T-helper 1 cell treated with Interleukin-12 subunit alpha and Interleukin-12 subunit beta and Interleukin-4 antibody, amounts not matched to agents 30 ng/mL and 1 ng/mL, for 36 hours (primary cell): ENCODE measurements at regions not wholly inside any gene's neighbourhood (a gene's known extent, or its start where the extent isn't known, plus 50 kb on each side); places are given as distances from the start of the nearest gene placed in this dataset.
"Not testable (repeated sequence)": the region's sequence is repeated elsewhere in the genome, so short reads cannot be mapped to it uniquely, and the experiment has no call there.

Source experiments
- intact Hi-C: fragments of 100-400 bp; cut with micrococcal nuclease; formaldehyde crosslinking; loops from one replicate; pipeline ENCODE4 v1.15.1; 2024

DNA sequence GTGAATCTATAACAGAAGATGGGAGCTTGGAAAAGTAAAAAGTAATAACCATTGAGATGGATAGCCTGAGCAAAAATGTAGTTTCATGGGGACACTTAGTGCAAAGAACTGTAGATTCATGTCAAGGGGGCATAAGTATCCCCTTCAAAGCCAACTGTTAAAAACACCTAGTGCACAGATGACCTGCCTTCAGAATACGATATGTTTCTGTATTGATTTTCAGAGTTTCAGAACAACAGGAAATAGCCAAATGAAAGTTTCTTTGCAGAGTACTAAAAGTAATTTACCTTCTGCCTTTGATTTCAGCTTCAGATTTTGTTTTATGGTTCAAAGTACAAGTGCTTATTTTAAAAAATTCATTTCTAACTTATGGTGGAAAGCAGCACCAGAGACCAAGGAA lies 593.1 kb downstream of the TTLL7 start:
- intact Hi-C loops, result not testable (repeated sequence)

DNA sequence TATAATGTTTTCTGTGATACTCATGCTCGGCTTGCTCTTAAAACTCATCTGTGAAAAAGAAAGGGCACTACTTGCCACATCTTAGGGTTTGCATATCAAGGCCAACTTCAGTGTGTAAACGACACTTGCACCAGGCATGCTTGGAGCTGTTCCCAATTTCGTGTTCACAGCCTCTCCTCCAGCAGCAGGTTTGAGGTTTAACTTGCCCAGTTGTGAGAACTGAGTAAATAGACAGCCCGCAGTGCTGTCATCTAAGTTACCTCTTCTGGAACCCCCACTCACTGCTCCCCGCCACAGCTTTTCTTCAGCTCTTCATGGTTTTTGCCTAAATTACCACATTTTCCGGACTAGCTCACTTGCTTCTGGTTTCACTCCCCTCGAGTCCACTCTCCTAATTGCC lies 595.4 kb downstream of the TTLL7 start:
- intact Hi-C loops, result not testable (repeated sequence)

DNA sequence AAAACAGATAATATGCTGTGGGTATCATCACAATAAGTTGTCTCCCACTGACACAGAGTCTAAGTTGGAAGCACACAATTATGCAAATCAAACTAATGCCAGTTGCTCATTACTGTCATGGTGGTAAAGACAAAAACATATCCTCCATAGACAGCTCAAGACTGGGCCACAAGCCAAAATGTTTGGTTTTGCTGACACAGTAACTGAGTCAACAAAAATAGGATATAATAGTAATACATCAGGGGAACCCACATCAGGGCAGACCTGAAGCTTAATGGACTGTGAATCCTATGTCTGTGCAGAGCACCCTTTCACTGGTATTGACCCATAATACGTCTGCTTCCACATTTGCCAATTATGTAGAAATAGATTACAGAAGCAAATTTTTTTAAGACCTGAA lies 597.8 kb downstream of the TTLL7 start:
- intact Hi-C loops, result not testable (repeated sequence)

DNA sequence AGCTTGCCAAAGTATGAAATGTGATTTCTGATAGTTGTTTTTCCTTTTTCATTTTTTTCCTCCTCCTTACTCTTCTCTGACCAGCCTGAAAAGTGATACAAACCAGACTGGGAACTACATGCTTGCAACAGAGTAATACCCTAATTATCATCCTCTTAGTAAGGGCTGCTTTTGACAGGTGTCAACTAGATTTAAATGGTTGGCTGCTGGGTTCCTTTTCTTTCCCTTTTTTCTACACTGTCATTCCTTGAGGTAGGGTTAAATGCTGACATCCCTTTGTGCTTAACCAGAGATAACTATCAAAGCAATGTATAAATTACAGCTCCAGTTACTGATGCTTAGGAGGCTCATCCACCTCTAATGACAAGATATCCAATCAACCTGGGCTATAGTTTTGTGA lies 598.8 kb downstream of the TTLL7 start:
- intact Hi-C loops, result not testable (repeated sequence)

DNA sequence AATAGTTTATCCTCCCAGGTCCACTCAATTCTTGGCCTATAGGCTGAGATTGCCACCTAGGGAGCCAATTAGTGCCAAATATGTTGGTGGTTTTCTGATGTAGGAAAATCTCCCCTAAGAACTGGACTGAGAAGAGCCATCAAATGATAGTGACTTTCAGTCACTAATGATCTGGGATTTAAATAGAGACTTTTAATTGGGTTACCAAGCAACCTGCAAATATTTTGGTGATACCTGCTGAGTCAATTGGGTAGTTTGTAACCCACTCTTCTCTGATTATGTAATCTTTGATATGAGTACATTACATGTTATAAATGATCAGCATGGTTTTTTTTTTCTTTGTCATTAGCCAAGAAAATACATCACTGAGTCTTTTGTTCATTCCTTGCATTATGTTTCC lies 600.8 kb downstream of the TTLL7 start:
- intact Hi-C loops, result not testable (repeated sequence)

DNA sequence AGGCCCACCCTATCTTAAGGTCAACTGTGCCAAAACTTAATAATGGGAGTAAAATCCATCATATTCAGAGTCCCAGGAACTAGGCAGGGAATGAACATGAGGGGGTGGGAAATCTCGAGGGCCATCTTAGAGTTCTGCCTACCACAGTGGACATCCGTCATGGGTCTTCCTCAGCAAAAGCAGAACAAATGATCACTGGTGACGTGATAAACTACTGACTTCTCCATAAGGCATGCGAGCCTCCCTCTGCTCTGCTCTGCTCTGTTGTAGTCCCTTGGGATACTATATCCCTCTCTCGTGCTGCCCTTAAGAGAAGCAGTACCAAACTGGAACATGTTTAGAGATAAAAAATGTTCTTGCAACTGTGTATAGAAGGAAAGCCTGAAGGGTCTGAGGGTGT lies 603.8 kb downstream of the TTLL7 start:
- intact Hi-C loops, result not testable (repeated sequence)

DNA sequence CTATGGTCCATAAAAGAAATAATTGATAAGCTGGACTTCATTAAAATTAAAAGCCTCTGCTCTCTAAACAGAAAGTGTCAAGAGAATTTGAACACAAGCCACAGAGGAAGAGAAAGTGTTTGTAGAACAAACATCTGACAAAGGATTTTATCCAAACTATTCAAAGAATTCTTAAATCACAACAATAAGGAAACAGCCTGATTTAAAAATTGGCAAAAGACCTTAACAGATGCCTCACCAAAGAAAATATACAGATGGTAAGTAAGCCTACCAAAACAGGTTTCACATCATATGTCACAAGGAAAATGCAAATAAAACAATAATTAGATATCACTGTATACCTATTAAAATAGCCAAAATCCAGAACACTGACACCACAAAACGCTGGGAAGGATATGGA lies 612.0 kb downstream of the TTLL7 start:
- intact Hi-C loops, result not testable (repeated sequence)

DNA sequence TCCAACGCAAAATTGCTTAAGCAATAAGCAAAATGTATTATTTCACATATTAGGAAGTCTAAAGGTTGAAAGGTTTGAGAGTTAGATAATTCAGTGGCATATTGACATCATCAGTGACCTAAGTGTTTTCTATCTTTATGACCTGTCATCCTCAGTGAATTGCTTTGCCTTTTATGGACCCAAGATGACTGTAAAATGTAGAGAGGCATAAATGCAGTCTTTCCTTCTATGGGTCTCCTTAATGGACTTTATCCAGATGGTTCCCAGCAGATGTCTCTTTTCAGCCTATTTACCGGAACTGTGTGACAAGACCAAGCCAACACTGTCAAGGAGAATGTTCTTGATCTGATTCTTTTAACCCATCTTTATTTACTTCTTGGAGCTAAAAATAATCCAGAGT lies 615.8 kb downstream of the TTLL7 start:
- intact Hi-C loops, result not testable (repeated sequence)

DNA sequence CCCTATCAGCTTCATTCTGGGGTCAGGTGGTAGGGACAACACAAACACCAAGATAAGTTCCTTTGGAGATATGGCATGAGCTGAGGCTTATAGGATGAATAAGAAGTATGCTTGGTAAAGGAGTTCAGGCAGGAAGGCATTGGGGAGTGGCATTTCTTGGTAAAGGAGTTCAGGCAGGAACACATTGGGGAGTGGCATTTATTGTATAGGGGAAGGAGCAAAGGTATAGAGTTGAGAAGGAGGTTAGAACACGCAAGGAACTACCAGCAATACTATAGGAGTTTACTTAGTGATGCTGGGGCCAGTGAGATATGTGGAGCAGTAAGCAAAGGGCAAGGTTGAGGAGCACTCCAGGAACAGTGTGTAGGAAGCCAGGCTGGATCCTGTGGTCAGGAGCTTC lies 625.9 kb downstream of the TTLL7 start:
- intact Hi-C loops, result not testable (repeated sequence)

DNA sequence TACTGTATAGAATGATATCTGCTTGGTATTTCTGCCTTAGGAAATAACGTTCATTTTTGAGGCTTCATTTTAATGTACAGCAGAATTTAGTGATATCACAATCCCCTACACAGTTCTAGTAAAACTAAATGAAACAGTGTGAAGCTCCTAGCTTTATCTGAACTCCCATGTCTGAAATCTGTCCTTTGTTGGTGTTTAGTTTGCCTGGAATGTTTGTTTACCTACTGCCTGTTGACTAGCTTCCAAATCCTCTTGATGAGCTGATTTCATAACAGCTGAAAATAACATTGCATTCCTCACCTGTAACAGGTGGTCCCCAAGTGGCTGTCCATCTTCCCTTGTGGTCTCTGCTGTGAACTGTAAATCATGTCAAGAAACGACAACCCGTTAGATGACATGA lies 629.1 kb downstream of the TTLL7 start:
- intact Hi-C loops, result not testable (repeated sequence)

DNA sequence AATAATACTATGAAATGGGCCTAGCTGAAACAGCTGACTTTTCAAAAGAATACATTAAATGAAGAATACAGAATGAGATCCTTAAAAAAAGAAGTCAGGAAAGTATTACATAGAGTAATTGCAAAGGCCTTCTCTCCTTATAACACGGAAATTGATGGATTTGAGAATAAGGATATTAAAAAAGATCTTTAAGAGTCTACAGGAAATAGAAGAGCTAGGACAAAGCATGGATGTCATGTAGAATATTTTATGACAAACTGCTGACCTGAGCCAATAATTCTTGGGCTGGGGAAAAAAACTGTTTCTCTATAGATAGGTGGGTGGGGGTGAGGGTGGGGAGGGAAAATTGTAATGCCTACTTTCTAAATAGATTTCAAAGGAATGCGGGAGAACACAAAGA lies 633.6 kb downstream of the TTLL7 start:
- intact Hi-C loops, result not testable (repeated sequence)

DNA sequence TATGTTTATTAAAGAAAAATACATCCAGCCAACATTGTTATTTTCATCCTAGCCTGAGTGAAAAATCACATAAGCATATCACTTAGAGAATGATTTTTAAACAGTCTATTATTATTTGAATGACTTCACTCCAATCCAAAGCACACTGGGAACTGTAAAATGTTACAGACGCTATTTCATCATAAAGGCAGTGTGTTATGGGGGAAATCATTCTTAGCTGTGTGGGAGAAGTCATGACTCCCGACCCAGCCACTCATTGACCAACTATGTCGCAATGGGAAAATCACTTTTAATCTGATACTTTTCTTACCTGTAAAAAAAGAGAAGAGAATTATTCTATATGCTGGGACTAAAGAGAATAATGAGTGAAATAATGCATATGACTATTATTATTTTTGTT lies 653.6 kb downstream of the TTLL7 start:
- intact Hi-C loops, result not testable (repeated sequence)

DNA sequence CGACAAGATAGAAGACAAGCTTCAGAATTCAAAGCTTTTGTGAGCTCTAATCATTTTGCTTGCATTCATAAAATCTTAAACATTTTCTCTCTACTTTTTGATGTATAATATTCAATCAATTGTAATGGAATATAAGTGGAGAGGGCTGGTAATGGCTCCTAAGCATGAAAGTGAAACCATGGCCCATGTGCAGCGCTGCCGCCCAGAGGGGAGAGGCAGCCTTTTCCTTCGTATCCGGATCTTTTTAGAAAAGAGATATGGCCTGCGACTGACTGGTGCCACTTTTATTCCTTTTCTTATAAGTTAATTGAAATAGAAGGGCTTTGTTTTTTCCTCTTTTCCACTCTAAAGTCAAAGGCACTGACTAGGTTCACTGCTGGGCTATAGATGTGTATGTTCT lies 655.2 kb downstream of the TTLL7 start:
- intact Hi-C loops, result not testable (repeated sequence)

DNA sequence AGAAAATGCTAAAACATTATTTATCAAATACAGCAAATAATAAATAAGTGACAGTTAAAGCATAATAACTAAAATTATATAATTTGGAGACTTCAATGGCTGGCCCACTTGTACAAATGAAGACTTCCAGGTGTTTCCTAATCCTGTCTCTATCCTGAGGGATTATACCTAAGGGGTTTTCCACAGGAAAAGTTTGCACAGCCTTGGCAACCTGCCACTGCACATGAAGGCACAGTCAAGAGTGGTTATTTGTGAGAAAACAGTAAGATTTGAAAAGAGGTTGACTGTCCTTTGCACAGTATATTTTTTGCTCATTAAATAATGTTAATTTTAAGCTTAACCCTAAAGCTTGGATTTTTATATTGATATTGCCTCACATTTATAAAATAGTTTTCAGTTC lies 655.9 kb downstream of the TTLL7 start:
- intact Hi-C loops, result not testable (repeated sequence)

DNA sequence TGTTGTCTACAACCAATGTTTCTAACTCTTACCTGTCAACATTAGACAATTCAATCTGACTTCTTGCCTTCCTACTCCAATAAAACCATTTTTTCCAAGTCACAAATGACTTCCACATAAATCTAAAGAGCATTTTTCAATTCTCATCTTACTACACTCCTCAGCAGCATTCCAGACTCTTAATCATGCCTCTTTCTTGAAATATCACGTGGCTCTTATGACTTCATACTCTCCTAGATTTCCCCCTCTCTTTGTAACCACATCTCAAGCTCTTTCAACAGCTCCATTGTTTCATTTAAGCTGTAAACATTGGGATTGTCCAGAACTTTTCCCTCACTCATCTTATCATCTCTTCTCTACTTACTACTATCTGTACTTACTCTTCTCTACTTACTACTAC lies 666.6 kb downstream of the TTLL7 start:
- intact Hi-C loops, result not testable (repeated sequence)

DNA sequence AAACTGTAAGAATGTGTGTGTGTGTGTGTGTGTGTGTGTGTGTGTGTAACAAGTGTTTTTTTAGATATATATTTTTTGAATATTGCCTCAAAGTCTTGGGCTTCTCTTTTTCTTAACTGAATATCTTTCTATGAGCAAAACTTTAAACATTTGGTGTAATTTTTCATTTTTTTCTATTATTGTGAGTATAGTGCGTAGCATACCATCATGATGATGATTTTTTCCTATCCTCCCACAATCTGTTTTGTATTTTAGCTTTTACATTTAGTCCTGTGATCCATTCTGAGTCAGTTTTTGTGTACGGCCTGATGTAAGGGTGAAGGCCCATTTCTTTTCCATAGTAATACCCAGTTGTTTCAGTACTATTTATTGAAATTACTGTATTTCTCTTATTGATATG lies 680.6 kb downstream of the TTLL7 start:
- intact Hi-C loops, result no loop called here

DNA sequence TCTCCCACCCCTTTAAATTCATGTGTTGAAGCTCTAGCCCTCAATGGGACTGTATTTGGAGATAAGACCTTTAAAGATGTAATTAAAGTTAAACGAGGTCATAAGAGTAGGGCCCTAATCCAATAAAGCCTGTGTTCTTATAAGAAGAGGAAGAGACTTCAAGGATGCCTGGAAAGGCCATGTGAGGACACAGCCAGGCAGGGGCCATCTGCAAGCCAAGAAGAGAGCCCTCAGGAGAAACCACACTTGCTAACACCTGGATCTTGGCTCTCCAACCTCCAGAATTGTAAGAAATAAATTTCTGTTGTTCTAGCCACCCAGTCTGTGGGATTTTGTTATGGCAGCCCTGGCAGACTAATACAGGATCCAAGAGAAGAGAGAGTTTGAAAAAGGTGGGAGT lies 683.5 kb downstream of the TTLL7 start:
- intact Hi-C loops, result not testable (repeated sequence)

DNA sequence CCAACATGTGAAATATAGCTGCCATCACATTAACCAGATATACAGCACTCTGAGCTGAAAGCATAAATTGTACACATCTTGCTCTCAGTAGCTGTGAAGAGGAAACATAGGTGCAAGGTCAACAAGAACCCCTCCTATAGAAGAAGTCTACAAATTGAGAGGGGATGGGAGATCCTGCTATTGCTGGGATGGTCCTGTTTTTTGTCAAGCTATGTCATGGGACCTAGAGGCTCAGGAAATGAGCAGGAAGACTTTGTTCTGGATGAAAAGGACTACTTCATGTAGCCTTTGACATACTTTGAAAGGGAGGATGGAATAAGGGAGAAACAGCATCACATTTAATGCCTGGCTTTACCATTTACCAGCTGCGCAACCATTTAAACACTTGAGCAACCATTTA lies 688.8 kb downstream of the TTLL7 start:
- intact Hi-C loops, result not testable (repeated sequence)

DNA sequence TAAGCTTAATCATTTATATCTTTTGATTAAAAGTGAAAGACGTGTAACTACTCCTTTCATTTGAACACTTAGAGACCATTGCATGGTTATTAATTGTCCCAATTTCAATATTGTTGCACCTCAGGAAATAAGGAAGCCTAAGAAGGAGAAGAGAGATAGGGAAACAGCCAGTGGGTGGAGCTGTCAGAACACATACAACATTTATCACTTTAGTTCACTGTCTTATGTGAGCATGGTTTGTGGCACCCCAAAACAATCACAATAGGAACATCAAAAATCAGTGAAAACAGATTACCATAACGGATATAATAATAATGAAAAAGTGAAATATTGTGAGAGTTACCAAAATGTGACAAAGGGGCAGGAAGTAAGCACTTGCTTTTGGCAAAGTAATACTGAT lies 689.9 kb downstream of the TTLL7 start:
- intact Hi-C loops, result loop anchor here (5.0 kb wide), 1 partner anchor 548 kb away; no protein-coding TSS in a partner anchor

DNA sequence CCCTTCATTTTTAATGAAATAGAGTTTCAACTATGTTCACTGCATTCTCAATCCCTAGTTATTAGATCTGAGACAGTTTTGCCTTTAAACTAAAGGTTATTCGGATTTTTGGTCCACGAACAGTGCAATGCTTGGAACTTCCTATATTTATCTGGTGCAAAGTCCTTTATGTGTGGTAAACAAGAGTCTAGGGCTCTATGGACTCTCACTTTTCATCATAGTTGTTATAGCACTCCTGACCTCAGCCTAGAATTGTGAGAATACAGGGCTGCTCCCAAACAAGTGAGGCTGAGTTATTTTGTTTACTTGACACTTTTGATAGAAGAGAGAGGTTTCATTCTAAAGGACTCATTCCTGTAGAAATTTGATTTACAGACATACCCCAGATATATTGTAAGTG lies 692.1 kb downstream of the TTLL7 start:
- intact Hi-C loops, result loop anchor here (5.0 kb wide), 1 partner anchor 550 kb away; no protein-coding TSS in a partner anchor

DNA sequence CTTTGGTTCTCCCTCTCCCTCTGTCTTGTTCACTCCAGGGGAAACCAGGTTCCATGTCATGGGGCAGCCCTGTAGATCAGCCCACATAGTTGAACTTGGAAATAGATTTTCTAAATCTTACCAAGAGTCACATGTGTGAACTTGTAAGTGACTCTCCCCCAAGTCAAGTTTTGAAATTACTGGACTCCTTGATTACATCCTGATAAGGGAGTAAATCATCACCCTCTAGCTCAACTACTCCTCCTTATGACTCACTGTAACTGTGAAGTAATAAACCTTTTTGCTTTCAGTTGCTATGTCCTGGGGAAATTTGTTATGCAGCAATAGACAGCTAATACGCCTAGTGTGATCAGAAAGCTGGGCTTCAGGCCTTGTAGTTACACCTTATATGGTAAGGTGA lies 703.3 kb downstream of the TTLL7 start:
- intact Hi-C loops, result not testable (repeated sequence)

DNA sequence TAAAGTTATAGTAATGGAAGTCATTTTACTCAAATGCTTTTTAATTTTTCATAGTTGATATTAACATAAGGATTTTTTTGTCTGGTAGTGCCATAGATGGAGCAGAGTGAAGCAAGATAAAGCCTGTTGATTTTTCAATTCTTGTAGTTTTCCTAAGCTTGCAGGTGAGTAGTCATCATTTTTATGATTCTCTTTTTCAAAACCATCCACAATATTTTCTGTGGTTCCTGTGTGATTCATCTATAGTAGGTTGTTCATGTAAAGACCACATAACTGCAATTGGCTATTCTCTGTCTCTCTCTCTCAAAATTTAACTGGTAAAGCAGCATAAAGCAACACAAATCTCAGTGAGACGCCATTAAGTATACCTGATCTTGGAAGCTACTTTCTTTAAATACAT lies 711.5 kb downstream of the TTLL7 start:
- intact Hi-C loops, result not testable (repeated sequence)

DNA sequence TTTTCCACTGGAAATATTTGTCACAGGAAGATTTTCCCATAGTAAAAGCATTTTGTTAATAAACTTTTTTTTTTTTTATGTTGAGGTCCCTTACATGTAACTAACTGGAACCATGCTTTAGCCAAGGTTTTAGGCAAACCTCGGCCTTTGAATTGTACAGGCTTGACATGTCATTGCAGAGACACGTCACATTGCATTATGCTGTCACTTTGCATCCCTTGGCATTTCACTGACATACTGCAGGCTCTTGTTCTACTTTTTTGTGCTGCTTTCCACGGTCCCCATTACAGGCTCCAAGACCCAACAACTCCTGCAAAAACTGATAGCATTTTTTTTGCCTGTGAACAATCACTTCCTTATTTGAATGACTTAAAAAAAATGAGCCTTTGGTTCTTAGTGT lies 724.3 kb downstream of the TTLL7 start:
- intact Hi-C loops, result not testable (repeated sequence)

DNA sequence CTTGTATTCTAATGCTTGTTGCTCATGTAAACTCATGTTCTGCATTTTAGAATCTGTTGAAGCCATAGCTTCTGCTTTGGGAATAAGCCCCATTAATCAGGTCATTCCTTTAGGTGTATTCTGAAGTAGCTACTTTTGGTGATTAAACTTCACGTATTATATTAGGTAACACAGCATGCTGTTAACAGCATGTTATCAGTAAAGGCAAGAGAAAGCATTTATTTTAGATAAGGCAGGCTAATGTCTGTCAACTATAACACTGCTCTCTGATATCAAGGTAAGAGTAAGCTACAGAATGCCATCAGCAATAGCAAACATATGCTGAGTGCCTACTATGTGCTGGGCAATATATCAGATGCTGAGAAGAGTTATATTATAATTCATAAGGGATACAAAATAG lies 726.4 kb downstream of the TTLL7 start:
- intact Hi-C loops, result not testable (repeated sequence)
